ENCODE measurements at regions not wholly inside any gene's neighbourhood (a gene's known extent, or its start where the extent isn't known, plus 50 kb on each side); places are given as distances from the start of the nearest gene placed in this dataset.
"Not testable (repeated sequence)": the region's sequence is repeated elsewhere in the genome, so short reads cannot be mapped to it uniquely, and the experiment has no call there.

GRCh38 chr13:109264603-109265437 lies 521.6 kb downstream of the IRS2 start:
- peak overlapping the region; percentile 76 for H3K27ac ChIP-seq (ENCODE audit: low read depth, low read length)
- not testable (repeated sequence) for H3K4me3 ChIP-seq (ENCODE audit: low read depth, low read length); H3K4me1 ChIP-seq (ENCODE audit: control insufficient read depth, insufficient read depth, low read length); H3K9ac ChIP-seq (ENCODE audit: low read depth, low read length); H3K9me3 ChIP-seq (ENCODE audit: control insufficient read depth, insufficient read depth, low read length); H3K27me3 ChIP-seq (ENCODE audit: control insufficient read depth, insufficient read depth, low read length); H3K36me3 ChIP-seq (ENCODE audit: control insufficient read depth, insufficient read depth, low read length)

GRCh38 chr13:109257761-109258157 lies 528.6 kb downstream of the IRS2 start:
- not testable (repeated sequence) for H3K9ac ChIP-seq (ENCODE audit: low read depth, low read length); H3K4me3 ChIP-seq (ENCODE audit: low read depth, low read length); H3K4me1 ChIP-seq (ENCODE audit: control insufficient read depth, insufficient read depth, low read length); H3K27me3 ChIP-seq (ENCODE audit: control insufficient read depth, insufficient read depth, low read length); H3K9me3 ChIP-seq (ENCODE audit: control insufficient read depth, insufficient read depth, low read length); H3K27ac ChIP-seq (ENCODE audit: low read depth, low read length); H3K36me3 ChIP-seq (ENCODE audit: control insufficient read depth, insufficient read depth, low read length)

Data from HUES48 (cell line).